Dendritic cell treated with granulocyte-macrophage colony-stimulating factor and Interleukin-4, amounts not matched to agents 40 ng/mL and 50 ng/mL, for 4 days (primary cell): ENCODE measurements at regions not wholly inside any gene's neighbourhood (a gene's known extent, or its start where the extent isn't known, plus 50 kb on each side); places are given as distances from the start of the nearest gene placed in this dataset.

Experiments used
- H3K27ac Mint-ChIP-seq: one replicate; pipeline ENCODE4 v1.8.0; 2022; ENCODE audit warnings: mild to moderate bottlenecking, mixed read lengths
- H3K27me3 Mint-ChIP-seq: one replicate; pipeline ENCODE4 v1.8.0; 2022; ENCODE audit warnings: mild to moderate bottlenecking, mixed read lengths
- H3K36me3 Mint-ChIP-seq: one replicate; pipeline ENCODE4 v1.8.0; 2022; ENCODE audit warnings: low read depth, mixed read lengths
- H3K4me1 Mint-ChIP-seq: one replicate; pipeline ENCODE4 v1.8.0; 2022; ENCODE audit warnings: low read depth, mixed read lengths
- H3K4me3 Mint-ChIP-seq: one replicate; pipeline ENCODE4 v1.8.0; 2022; ENCODE audit warnings: mild to moderate bottlenecking, moderate library complexity, mixed read lengths
- H3K9me3 Mint-ChIP-seq: one replicate; pipeline ENCODE4 v1.8.0; 2022; ENCODE audit warnings: mixed read lengths
- intact Hi-C: fragments of 100-400 bp; cut with micrococcal nuclease; formaldehyde crosslinking; loops from one replicate; pipeline ENCODE4 v1.15.0; 2022

GRCh38 chr13:106115081-106115480, 420.4 kb downstream of the EFNB2 start:
- Mint-ChIP-seq H3K4me1 (no peaks in the 10 kb centered on the region), H3K27ac (no peak overlapping the region), H3K4me3 (no peak overlapping the region), H3K9me3 (no peaks in the 10 kb centered on the region), H3K27me3 (no peaks in the 10 kb centered on the region), H3K36me3 (no peaks in the 10 kb centered on the region)
- intact Hi-C loops: no loop called here

- Mint-ChIP-seq H3K9me3 (no peaks in the 10 kb centered on the region), H3K36me3 (no peaks in the 10 kb centered on the region), H3K27ac (no peak overlapping the region), H3K4me3 (no peak overlapping the region), H3K4me1 (no peaks in the 10 kb centered on the region), H3K27me3 (no peaks in the 10 kb centered on the region)
- intact Hi-C loops: no loop called here
These were observed 421.7 kb downstream of the EFNB2 start for GRCh38 chr13:106113796-106114195.

DNA sequence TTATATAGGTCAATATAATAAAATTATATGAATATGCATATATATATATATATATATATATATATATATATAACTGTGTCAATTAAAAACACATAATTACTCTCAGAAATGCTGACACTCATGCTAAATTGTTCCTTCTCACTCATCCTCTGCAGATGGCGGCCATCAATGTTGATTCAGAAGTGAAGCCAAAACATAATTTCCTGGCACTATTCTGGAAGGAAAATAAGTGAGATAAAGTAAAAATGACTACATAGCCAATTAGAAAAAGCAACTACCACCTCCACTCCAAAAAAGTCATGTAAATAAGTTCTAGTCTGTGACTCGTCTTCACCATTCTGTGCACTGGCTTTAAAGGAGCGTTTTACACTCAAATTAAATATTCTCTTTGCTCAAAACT, 423.3 kb downstream of the EFNB2 start:
- Mint-ChIP-seq H3K4me3 (no peak overlapping the region), H3K4me1 (no peaks in the 10 kb centered on the region), H3K27me3 (no peaks in the 10 kb centered on the region), H3K36me3 (no peaks in the 10 kb centered on the region), H3K27ac (no peak overlapping the region), H3K9me3 (no peaks in the 10 kb centered on the region)
- intact Hi-C loops: no loop called here

DNA sequence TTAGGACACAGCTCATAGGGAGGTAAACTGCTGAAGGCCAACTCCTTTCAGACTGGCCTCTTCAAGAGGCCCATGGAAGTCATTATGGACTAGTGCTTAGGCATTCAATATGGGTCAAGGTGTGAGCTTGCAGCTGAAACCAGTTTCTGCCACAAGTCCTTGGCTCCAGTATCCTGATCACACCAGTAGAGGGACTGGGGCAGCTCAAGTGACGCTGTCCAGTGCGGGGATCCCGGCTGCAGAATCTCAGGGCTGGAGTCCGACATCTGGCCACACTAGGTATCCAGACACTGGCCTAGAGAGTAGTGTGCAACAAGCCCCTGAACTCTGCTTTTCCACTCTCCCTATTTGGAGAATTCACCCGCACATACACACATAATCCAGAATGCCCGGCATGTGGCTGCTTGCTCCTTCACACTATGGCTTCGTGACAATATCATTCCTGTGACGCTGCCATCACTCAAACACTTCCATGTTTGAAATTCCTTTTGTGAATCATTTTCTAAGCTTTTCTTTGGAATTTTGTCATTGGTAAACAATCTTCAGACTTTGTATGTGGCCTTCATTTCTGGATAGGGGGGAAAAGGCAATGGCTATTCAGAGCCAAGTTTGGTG, 425.1 kb downstream of the EFNB2 start:
- no peaks in the 10 kb centered on the region for H3K9me3 Mint-ChIP-seq
- no peaks in the 10 kb centered on the region for H3K4me1 Mint-ChIP-seq
- no peak overlapping the region for H3K4me3 Mint-ChIP-seq
- no peaks in the 10 kb centered on the region for H3K27me3 Mint-ChIP-seq
- no peak overlapping the region for H3K27ac Mint-ChIP-seq
- no peaks in the 10 kb centered on the region for H3K36me3 Mint-ChIP-seq
- intact Hi-C loops: no loop called here

GRCh38 chr13:106109391-106109791, 426.1 kb downstream of the EFNB2 start:
- Mint-ChIP-seq H3K9me3 (no peaks in the 10 kb centered on the region), H3K4me3 (no peak overlapping the region), H3K27me3 (no peaks in the 10 kb centered on the region), H3K4me1 (no peaks in the 10 kb centered on the region), H3K27ac (no peak overlapping the region), H3K36me3 (no peaks in the 10 kb centered on the region)
- intact Hi-C loops: no loop called here

DNA sequence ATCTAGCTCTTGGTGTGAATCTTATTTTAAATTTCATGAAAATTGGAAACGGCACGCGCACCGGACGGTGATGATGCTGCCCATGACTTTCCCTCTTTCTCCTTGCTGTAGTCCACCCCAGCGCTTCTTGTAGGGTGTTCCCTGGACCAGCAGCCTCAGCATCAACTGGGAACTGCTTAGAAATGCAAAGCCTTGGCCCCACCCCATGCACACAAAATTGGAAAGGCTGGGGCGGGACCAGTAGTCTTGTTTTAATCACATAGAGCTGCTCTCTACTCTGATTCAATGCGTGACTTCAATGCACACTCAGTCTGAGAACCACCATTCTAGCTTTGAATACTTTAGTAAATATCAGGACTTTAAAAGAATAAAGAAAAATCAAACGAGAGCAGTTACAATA, 427.1 kb downstream of the EFNB2 start:
- intact Hi-C loops: no loop called here
- Mint-ChIP-seq H3K4me3 (no peak overlapping the region), H3K9me3 (no peaks in the 10 kb centered on the region), H3K4me1 (no peaks in the 10 kb centered on the region), H3K36me3 (no peaks in the 10 kb centered on the region), H3K27me3 (no peaks in the 10 kb centered on the region), H3K27ac (no peak overlapping the region)

- Mint-ChIP-seq H3K4me3 (no peak overlapping the region), H3K27me3 (no peaks in the 10 kb centered on the region), H3K9me3 (no peaks in the 10 kb centered on the region), H3K27ac (no peak overlapping the region), H3K4me1 (no peaks in the 10 kb centered on the region), H3K36me3 (no peaks in the 10 kb centered on the region)
- intact Hi-C loops: no loop called here
These were observed 428.4 kb downstream of the EFNB2 start for GRCh38 chr13:106107061-106107460.

- H3K4me3 Mint-ChIP-seq: no peak overlapping the region
These were observed 430.3 kb downstream of the EFNB2 start for GRCh38 chr13:106105153-106105552.

GRCh38 chr13:106104281-106104901, 431.1 kb downstream of the EFNB2 start:
- Mint-ChIP-seq H3K27ac (no peak overlapping the region), H3K4me1 (no peaks in the 10 kb centered on the region), H3K9me3 (no peaks in the 10 kb centered on the region), H3K4me3 (no peak overlapping the region), H3K36me3 (no peaks in the 10 kb centered on the region), H3K27me3 (no peaks in the 10 kb centered on the region)
- intact Hi-C loops: no loop called here

More at GRCh38 chr13:106105153-106105552, 430.3 kb downstream of the EFNB2 start:
- no peak overlapping the region for H3K27ac Mint-ChIP-seq
- H3K27me3 Mint-ChIP-seq: no peaks in the 10 kb centered on the region
- H3K36me3 Mint-ChIP-seq: no peaks in the 10 kb centered on the region
- no peaks in the 10 kb centered on the region for H3K4me1 Mint-ChIP-seq
- intact Hi-C loops: no loop called here
- H3K9me3 Mint-ChIP-seq: no peaks in the 10 kb centered on the region

DNA sequence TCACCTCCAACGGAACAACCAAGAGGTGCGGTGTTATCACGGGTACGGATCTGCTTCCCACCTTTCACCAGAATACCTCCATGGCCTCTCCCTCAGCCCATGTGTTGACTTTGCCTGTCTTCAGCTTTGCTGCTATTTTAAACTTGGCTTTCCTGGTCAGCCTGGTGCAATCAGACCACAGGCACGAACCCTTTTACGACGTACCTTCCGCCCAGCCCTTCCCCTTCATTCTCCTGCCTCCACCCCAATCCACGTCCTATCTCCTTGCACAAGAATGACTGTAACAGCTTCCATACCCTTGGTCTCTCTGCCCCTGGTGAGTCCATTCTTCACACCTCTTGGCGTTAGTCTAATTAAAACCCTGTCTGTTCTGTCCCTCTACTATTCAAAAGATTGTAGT, 431.7 kb downstream of the EFNB2 start:
- no peaks in the 10 kb centered on the region for H3K36me3 Mint-ChIP-seq
- no peak overlapping the region for H3K4me3 Mint-ChIP-seq
- intact Hi-C loops: no loop called here
- no peaks in the 10 kb centered on the region for H3K4me1 Mint-ChIP-seq
- no peaks in the 10 kb centered on the region for H3K9me3 Mint-ChIP-seq
- no peak overlapping the region for H3K27ac Mint-ChIP-seq
- no peaks in the 10 kb centered on the region for H3K27me3 Mint-ChIP-seq

DNA sequence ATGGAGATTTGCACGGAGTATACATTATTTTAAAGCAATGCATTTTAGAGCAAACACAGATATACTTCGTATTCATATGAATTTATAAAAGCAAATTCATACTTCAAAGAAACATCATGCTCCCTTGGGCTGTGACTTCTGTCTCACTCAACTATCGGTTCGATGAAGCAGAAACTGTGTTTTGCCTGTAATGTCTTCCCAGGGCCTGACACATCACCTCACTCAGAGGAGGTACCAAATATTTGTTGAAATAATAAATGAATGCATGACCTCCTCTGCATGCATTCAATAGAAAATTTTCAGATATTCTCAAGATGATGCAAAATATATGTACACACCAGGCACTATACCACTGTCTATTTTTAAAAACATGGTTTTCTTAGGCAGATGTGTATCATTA, 432.7 kb downstream of the EFNB2 start:
- Mint-ChIP-seq H3K36me3 (no peaks in the 10 kb centered on the region), H3K27ac (no peak overlapping the region), H3K4me1 (no peaks in the 10 kb centered on the region), H3K9me3 (no peaks in the 10 kb centered on the region), H3K4me3 (no peak overlapping the region), H3K27me3 (no peaks in the 10 kb centered on the region)
- intact Hi-C loops: no loop called here

DNA sequence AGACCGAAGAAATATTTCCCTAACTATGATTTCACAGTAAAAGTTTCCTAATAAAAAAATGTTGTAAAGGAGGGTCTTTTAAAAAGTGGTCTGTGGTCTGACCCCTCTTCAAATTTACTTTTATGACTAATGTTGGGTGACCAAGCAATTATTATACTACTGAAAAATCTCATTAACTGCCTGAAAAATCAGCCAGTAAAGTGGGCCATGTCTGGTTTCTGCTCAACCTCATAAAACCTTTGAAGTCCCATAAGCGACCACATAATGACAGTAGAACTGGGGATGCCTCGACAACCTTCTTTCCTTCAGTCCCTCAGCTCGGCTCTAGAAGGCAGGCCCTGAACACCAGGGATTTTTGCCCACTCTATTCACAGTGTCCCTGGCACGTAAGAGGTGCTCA, 434.3 kb downstream of the EFNB2 start:
- Mint-ChIP-seq H3K27me3 (no peaks in the 10 kb centered on the region), H3K9me3 (no peaks in the 10 kb centered on the region), H3K36me3 (no peaks in the 10 kb centered on the region), H3K4me3 (no peak overlapping the region), H3K27ac (no peak overlapping the region), H3K4me1 (no peaks in the 10 kb centered on the region)
- intact Hi-C loops: no loop called here

DNA sequence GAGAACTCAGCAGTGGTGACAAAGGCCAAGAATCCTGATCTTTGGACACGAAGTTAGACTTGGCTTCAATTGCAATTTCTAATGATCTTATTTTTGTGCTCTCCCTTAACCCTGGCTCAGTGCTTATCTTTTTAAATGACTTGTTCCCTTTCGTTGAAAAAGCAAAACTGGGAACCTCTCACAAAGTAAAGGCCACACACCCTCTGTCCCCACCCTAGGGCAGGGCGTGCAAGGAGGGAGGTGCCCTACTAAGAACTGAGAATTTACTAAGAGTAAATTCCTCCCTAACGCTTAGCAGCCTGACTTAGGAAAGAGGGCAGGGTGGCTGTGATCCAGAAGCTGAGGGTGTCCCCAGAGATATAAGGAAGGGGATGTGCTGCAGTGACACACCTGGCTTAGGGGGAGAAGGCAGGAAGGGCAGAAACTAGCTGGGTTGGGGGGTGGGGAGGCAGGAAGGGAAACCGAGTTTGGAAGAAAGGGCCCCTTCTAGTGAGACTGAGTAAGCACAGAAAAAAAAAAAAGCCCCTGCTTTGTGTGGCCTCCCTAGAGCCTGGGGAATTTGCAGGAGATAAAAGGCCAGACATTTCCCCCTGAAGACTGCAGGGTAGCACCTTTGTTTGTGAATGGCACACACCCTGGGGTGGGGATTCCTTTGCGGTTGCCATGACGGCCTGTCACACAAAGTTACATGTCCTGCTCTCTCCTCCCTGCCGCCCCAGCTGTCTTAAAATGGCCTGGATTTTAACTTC, 435.1 kb downstream of the EFNB2 start:
- H3K4me1 Mint-ChIP-seq: no peaks in the 10 kb centered on the region
- H3K4me3 Mint-ChIP-seq: no peak overlapping the region
- H3K36me3 Mint-ChIP-seq: no peaks in the 10 kb centered on the region
- no peaks in the 10 kb centered on the region for H3K27me3 Mint-ChIP-seq
- H3K9me3 Mint-ChIP-seq: peaks cover 5% of the 10 kb centered on the region
- no peak overlapping the region for H3K27ac Mint-ChIP-seq
- intact Hi-C loops: no loop called here

- Mint-ChIP-seq H3K4me3 (no peak overlapping the region), H3K36me3 (no peaks in the 10 kb centered on the region)
These were observed 435.7 kb downstream of the EFNB2 start for GRCh38 chr13:106099765-106100164.

More at GRCh38 chr13:106099765-106100164, 435.7 kb downstream of the EFNB2 start:
- intact Hi-C loops: no loop called here
- Mint-ChIP-seq H3K27ac (no peak overlapping the region), H3K9me3 (peaks cover 10% of the 10 kb centered on the region), H3K27me3 (no peaks in the 10 kb centered on the region), H3K4me1 (no peaks in the 10 kb centered on the region)
